ENCODE measurements at regions not wholly inside any gene's neighbourhood (a gene's known extent, or its start where the extent isn't known, plus 50 kb on each side); places are given as distances from the start of the nearest gene placed in this dataset.
"Not testable (repeated sequence)": the region's sequence is repeated elsewhere in the genome, so short reads cannot be mapped to it uniquely, and the experiment has no call there.

GRCh38 chr6:14464716-14465115 is 347.1 kb downstream of the CD83 start:
- DNase-seq: no peak

DNA sequence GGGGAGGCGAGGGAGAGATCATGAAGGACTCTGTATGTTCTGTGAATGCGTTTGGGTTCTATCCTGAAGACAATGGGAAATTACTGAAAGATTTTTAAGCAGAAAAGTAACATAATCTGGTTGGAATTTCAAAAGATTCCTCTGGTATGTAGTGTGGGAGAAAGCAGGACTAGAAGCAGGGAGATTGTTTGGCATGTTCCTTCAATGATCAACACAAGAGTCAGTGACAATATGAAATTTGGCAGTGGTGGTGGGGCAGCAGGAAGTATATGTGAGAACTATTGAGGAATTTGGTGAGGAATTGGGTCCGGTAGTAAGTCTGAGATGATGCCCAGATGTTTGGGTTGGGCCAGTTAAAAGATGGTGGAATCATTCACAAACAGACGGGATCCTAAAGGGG is 348.7 kb downstream of the CD83 start:
- DNase-seq: peak; percentile 13

DNA sequence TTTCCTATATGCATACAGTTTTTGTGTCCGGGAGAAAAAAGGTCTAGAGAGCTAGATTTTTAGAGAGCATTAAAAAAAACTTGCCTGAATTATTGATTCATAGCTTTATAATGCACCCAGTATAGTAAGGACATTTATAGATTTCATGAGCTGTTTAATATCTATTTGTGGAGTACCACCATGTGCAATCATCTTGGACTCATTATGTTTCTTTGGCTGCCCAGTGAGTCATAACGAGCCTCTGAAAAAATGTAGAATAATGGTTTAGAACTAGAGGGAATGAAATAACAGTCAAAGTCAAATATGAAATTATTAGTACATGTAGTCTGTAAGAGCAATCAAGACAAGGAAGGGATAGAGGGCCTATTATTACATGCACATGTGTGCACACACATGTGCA is 350.0 kb downstream of the CD83 start:
- DNase-seq: peak; percentile 43

DNA sequence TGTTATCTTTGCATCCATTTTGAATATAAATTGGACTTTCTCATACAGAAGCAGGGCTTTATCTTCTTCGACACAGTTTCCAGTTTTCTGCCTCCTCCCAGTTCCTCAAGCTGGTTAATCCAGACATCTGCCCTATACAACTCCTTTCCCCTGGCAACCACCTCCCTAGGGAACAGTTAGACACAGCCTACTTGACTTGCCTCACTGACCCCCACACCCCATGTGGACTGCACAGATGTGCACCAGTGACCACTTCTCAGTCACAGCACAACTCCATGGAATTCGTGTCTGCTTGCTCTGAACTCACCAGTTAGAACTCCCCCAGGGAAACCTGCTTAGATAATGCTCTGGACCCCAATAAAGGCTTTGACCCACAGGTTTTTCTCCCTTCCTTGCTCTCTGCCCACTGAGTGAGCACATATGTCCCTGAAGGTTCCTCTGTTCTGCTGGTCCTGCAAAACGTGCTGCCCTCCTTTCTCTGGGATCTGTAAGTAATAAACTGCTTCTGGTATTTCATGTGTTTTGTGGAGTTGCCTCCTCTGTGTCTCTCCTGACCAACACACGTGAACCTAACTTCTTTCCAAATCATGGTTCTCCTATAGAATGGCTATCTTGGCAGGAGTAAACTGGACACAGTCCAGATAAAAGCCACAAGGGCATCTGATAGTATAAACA is 351.2 kb downstream of the CD83 start:
- DNase-seq: no peak

DNA sequence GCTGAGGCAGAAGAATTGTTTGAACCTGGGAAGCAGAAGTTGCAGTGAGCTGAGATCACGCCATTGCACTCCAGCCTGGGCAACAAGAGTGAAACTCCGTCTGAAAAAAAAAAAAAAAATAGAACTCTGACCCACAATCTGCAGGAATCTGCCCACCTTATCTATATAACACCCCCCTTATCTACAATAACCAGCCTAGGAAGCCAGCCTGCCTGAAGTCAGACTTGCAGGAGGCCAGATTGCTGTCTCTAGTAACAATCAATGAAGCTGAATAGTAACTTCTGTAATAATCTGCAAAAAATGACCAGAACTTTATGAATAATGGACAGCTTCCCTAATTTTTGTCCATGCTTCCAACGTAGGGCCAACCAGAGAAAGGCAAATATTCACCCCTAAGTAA is 352.5 kb downstream of the CD83 start:
- no peak for DNase-seq

DNA sequence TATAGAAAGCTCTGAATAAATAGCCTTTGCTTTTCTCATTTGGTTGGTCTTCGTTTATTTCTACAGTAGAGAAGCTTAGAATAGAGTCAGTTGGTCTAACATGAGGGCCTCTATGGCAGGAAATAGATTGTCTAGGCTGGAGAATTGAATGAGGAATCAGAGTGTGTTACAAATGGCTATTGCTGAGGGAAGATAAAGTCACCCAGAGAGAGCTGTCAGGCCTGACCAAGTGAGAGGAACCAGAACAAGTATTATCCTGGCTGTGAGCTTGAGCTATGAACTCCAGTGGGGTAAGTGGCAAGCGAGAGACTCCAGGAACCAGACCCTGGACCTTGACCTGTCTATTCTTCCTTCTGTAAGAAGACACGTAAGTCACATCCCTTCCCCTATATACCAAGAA is 353.1 kb downstream of the CD83 start:
- DNase-seq: no peak

- no peak for DNase-seq
These were observed 354.8 kb downstream of the CD83 start for GRCh38 chr6:14472255-14472985.

GRCh38 chr6:14472986-14473337 is 355.4 kb downstream of the CD83 start:
- peak; percentile 21 for DNase-seq

DNA sequence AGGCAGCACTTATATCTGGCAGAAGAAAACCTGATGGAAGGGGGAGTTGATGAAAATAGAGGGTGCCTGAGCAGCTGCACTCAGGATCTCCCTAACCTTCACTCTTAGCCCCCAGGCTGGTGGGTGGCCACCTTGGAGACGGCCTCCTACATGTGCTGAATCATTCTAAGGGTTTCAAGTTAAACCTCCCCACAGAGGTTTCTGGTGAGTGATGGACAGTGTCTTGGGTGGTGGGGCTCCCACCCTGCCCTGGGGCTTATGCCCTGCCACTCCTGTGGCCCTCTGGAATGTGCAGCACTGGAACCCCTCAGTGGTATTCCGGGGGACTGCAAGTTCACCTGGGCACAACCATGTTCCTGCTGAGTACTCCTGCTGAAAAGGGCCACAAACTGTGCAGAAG is 357.2 kb downstream of the CD83 start:
- DNase-seq: no peak

GRCh38 chr6:14475306-14475705 is 357.7 kb downstream of the CD83 start:
- DNase-seq: no peak

DNA sequence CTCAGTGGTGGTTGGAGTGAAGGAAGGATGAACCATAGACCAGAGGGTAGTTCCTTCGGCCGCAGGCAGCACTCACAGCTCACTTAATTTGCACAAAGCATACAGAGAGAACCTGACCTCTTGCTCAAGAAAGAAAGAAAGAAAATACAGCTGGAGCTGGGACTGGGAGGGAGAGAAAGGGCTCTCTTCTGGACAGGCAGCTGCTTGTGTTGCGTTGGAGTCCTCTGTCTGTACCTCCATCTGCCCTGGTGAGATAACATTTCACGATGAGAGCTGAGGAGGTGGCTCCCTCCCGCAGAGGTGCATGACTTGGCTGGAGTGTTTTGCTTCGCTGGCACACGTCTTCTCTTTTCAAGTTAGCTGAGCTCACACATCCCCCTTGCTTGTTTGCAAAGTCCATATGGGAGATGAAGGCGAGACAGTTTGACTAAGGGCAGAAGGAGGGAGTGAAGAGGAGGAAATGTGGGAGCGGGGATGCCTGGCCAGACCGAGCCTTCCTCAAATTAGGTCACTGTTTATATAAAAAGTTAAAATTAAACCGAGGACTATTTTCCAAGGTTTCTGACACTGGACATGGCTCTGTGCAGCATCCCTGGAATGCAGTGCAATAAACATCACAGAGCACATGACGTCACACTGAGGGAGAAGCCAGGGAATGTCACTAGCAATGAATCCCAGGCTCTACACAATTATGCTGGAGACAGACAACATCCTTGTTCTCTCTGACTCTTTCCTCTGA is 359.4 kb downstream of the CD83 start:
- peak; percentile 87 for DNase-seq

DNA sequence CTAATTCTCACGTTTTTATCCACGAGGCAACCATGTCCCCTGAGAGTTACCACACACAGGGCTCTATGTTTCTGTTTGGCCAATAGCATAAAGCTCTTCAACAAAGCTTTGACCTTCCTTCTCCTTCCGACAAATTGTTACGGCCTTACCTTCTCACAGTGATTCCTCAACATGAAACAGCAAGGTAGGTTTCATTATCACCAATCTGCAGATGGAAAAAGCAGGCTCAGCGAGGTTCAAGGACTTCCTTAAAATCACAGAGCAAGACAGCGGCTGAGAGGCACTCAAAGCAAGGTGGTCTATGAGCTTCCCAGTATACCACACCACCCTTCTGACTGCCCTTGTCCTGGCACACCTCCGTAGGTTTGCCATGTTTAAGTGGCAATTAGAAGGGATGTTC is 360.0 kb downstream of the CD83 start:
- no peak for DNase-seq

GRCh38 chr6:14478381-14479225 is 361.0 kb downstream of the CD83 start:
- DNase-seq: no peak

GRCh38 chr6:14481946-14482345 is 364.4 kb downstream of the CD83 start:
- DNase-seq: not testable (repeated sequence)

GRCh38 chr6:14487625-14488024 is 370.1 kb downstream of the CD83 start:
- DNase-seq: no peak

DNA sequence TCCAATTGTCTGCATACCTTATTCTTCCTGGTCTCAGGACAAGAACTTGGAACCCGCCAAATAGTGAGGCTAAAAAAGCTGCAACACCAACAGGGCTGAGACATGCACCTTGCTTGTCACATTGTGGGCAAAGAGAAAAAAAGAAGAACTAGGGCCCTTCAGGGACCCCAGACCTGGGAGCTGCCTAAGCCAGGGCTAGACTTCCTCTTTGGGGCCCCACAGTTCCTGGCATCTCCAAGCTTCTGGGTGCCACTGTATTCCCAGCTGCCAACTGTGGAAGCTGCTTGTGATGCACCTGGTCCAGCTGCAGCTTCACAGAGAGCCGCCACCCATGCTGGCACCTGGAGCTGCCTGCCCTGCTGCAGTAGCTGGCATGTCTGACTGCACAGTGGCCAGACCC is 370.6 kb downstream of the CD83 start:
- DNase-seq: no peak

GRCh38 chr6:14489445-14489844 is 371.9 kb downstream of the CD83 start:
- DNase-seq: no peak

DNA sequence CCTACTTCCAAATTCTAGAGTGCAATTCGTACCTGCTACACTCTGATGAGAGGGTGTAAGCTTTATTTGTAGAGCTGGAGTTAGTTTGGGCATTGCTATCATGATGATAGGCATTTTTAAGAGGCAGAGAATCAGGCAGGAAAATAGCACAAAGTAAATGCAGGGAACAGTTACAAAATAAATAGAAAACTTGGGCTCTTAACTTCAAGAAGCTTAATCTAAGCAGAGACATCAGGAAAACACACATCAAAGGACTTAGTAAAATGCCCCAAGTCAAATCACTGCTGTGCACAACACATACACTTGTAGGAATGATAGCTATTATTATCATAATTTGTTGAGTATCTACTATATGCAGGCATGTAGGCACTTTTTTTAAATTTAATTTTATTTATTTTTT is 381.2 kb downstream of the CD83 start:
- DNase-seq: no peak

DNA sequence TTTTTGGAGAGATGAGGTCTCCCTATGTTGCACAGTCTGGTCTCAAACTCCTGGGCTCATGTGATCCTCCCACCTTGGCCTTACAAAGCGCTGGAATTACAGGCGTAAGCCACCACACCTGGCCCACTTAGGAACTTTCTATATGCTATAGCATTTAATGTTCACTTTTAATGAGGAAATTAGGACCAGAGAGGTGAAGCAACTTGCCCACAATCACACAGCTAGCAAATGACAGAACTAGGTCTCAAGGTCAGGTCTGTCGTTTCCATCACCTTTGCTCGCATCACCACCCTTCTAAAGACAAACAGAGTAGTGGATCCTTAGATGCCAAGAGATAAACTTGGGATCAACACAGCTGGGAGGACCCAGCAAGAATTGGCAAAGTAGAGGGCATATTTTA is 381.7 kb downstream of the CD83 start:
- DNase-seq: no peak

DNA sequence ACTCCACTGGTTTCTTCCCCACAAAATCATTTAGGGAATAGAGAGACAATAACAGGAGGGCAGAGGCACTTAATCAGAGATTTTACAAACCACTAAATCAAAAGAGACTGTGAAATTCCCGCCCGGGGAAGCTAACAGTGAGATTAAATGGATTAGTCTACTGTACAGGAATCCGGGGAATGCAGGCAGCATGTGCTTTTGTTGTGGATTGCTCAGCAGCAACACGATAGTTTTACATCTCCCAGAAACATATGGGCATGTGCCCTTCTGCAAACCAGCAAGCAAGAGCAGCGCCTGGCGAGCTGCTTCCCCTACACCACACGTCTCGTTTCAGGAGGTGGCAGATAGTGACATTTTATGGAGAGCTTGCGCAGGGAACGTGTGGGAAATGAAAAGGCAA is 382.3 kb downstream of the CD83 start:
- peak; percentile 93 for DNase-seq

GRCh38 chr6:14500809-14501208 is 383.2 kb downstream of the CD83 start:
- DNase-seq: no peak

GRCh38 chr6:14501240-14501639 is 383.7 kb downstream of the CD83 start:
- no peak for DNase-seq

DNA sequence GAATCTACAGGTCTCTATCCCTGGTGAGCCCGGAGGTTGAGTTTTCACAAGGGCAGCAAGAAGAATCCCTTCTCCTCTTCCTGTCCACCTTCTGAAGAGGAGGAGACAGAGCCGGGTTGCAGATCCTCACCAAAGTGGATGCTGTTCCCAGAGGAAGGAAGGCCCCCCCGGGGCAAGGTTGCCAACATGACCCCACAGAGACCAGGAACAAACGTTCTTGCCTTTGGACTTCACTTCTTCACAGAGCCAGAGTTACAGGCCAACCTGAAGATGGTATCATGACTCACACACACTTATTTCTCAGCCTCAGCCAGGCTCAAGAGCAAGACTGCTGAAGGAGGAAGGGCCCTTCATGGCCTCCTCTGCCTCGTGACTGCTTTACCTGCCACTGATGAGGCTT is 384.3 kb downstream of the CD83 start:
- no peak for DNase-seq

All from EL (cell line).